ENCODE measurements at regions not wholly inside any gene's neighbourhood (a gene's known extent, or its start where the extent isn't known, plus 50 kb on each side); places are given as distances from the start of the nearest gene placed in this dataset.

DNA sequence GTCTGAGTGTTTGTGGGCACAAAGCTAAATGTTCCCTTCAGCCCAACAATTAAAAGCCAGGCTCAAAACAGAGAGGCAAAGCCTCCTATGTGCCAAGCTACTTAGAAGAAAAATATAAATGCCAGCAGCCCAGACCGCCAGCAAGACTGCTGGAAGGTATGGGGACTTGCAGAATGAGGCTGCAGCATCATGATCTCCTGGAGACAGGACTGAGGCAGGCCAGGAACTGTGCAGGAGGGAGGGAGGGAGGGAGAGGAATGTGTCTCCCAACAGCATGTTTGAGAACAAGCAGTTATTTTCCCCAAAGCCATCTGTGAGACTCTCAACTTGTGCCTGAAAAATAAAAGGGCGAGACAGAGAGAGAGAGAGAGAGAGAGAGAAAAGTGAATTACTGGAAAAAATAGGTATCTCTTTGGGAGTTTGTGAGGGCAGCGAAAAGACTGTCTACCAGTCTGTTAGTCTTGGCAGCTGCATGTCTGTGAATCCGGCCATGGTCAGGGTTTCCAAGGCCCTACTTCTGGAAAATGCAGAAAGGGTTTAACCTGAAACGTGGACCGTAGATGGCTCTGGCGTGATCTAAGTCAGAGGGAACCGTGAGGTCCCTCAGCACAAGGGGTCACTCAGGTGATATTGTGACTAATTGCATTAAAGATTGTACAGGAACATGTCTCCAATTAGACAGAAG is 139.7 kb upstream of the COL8A1 start:
- DNase-seq: no peak

DNA sequence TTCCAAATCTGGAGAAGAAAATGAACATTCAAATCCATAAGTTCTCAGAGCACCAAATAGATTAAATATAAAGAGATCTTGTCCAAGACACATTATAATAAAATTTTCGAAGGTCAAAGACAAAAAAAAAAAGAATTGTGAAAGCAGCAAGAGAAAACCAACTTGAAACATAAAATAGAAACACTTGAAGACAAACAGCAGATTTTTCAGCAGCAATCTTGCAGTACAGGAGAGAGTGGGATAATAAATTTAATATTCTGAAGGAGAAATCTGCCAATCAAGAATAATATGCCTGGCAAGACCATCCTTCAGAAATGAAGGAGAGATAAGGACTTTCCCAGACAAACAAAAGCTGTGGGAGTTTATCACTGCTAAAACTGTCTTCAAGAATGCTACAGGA is 150.5 kb upstream of the COL8A1 start:
- DNase-seq: no peak

DNA sequence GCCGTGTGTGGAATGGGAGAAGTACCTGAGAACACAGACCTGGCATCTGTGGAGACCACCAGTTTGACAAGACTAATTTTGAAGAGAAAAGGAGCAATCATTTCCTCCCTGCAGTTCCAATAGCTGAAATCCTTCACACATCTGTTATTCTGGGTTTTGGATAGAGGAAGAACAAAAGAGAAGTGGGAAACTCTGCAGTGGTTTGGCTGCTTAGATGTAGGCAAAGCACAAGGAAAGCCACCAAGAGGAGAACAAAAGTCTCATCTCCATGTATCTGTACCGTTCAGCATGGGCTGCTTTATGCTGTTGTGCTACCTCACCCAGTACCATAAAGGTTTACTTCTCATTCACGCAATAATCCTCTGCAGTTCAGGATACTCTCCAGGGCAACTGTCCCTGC is 153.1 kb upstream of the COL8A1 start:
- no peak for DNase-seq

DNA sequence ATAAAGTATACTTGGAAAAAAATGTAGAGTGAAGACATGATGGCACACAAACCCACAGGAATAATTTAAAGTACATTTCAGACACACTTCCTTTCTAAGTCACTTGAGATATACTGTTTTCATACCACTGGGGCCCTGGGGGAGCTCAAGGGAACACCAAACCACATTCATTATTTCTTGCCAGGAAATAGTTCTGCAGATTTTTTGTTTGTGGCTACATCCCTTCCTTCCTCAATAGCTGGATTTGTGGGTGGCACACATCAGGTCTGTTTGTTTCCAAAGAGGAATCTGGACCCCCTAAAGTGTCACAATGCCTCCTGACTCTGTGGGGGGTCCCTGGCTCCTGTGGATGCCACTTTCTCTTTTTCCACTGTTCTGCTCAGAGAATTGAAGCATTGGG is 153.5 kb upstream of the COL8A1 start:
- DNase-seq: no peak

DNA sequence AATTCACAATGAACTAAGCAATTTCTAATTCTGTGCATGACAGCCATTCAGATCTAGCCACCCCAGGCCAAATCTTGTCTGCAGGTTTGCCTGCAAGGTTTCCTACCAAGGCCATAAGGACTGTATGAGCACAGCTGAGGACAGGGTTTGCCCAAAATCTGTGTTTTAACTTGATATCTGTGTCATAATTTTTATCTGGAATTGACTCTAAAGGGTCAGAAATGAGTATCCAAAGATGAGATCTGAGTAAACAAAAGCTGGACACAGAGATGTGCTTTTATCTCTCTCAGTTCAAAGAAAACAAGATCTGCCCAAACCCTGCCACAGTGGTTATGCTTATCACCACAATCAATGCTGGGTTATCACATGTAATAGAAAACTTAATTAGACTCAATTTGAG is 154.6 kb upstream of the COL8A1 start:
- DNase-seq: peak; percentile 4

DNA sequence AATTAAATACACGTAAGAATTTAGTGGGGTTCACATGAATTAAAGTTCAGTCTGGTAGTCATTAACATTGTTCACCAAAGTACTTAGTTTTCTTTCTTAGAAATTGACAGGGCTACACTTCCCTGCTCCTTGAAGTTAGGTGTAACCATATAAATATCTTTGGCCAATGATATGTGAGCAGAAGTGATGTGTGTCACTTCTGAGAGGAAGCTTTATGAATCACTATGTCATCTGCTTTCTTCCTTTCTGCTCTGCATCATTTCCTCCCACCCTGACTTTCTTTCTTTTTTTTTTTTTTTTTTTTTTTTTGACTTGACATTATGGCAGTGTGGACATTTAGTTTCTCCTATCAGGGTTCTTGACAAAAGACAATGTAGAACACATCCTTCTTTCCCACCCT is 156.2 kb upstream of the COL8A1 start:
- DNase-seq: peak; percentile 7

DNA sequence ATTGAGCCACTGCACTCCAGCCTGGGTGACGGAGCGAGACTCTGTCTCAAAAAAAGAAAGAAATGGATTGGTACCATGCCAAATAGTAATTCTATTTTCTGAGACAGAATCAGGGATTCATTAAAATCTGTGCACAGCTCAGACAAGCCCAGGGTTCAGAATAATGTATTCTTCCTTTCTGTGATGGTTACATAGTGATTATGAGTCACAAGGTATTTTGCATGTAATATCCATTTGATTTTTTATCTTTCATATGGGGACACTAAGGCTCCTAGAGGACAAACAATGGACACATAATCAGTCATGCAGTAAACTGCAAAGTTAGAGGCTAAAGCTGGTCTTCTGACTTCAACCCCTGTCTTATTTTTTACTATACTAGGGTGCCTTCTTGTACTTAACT is 156.8 kb upstream of the COL8A1 start:
- DNase-seq: no peak

DNA sequence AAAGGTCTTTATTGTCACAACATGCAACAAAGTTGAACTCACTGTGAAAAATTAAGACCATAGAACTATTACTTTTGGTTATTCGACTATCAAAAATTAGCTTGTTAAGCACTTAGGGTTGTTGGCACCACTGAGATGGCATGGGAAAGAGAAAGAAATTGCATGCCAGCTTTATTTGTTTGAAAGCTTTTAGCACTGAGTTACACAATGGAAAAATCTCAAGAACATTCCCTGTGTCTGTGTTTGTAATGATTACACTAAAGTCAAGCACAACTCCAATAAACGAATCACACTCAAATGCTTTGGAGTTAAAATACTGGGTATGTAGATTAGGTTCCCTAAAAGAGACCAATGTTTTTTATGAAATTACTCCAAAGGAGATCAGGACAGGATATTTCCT is 158.6 kb upstream of the COL8A1 start:
- DNase-seq: no peak

DNA sequence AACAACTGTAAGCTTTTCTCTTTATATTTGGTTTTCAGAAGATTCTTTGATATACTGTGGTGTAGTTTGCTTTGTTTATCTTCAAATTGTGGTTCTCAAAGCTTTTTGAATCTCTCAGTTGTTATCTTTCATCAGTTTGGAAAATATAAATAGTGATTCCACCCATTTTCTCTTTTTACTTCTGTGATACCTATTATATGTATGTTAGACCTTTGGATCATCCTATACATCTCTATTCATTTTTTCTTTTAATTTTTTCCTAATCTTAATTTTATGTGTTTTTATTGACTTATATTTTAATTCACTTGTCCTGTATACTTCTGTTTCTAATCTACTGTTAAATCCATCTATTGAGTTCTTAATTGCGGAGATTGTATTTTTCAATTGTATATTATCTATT is 160.7 kb upstream of the COL8A1 start:
- DNase-seq: no peak

DNA sequence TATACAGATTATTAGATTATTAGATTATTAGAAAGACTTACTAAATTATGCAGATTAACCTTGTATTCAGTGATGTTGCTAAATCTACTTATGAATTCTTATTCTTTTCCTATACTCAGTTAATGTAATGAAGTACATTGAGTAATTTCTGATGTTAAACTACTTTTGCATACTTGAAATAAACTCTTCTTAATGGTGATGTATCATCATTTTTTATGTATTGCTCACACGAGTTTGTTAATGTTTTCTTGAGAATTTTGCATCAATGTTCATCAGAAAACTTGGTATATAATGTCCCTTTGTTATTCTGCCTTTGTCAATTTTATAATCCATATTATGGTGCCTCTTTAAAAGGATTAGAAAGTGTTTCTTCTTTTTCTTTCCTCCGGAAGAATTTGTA is 163.2 kb upstream of the COL8A1 start:
- no peak for DNase-seq

DNA sequence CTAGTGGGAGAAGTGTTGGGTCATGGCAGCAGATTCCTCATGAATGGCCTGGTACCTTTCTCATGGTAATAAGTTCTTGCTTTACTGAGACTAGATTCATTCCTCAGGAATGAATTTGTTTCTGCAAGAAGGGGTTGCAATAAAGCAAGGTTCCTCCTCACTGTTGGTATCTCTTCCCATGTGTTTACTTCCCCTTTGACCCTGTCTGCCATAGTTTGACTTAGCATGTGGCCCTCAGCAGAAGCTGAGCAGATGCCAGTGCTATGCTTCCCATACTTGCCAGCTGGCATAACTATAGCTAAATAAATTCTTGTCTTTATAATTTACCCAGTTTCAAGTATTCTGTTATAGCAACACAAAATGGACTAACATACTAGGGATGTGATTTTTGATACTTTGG is 163.6 kb upstream of the COL8A1 start:
- no peak for DNase-seq

DNA sequence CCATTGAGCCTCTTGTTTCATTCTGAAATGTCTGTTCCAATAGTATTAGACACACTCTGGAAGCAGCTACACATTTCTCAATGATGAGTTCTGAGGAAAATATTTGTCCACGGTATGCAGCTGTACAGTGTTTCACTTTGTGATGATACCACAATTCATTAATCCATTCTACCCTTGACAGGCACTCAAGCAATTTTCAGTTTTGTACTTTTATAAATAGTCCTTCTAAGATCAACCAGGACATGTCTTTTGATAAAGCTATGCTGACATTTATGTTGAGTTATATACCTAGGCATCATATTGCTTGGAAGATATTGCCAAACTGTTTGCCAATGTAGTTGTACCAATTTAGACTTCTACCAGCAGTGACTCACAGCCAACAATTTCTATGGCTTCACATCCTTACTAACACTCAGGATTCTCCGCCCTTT is 165.1 kb upstream of the COL8A1 start:
- no peak for DNase-seq

DNA sequence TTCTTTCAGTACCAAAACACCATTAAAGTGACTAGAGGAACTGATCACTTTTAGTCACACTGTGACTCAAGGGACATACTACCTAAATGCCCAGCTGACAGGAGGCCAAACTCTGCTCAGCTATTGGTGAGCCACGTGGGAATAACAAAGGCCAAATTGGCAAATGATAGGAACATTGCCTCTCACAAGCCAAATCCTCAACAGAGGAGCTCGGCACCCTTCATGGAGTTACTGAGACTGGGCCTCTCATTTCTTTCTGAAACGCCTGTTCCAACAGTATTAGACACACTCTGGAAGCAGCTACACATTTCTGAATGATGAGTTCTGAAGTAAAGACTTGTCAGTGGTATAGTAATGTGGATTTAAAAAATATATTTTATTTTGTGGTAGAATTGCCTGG is 166.0 kb upstream of the COL8A1 start:
- DNase-seq: no peak

DNA sequence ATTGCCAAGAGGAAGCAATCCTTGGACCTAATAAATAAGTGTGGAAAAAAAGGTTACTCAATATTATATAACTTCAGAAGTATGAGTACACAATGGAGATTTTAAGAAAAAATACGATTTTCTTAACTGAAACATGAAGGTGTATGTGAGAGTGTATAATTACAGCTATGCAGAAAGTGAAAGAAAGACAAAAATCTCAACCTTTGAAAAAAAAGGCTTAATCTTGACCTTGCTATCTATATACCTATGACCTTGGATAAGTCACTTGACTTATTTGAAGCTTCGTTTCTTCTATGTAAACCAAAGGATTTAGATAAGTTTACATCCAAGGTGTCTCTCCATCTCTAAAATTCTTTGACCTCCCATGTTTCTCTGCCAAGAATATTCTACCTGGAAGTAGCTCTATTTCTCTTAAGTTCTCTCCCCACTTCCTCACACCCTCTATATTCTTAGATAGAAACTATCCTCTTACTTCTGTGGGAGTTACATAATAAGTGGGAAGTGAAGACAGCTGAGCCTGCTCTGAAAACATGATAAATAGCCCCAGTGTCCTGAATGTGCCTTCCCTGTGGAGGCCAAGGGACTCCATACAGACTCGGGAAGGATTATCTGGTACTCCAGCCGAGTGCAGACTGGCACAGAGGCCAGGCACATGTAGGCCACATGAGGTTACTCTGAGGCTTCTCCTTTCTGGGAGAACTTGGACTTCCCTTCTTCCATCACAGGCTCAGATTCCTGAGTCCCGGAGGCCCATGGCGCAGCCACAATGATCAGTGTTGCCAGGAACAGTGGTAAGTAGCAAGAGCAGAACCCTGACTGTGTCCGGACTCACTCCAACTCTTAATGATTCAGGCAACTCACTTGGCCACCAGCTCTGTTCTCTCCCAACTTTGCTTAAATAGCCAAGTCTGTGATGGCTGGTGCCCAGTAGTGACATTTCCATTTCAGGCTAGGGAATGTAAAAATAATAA is 166.8 kb upstream of the COL8A1 start:
- no peak for DNase-seq

DNA sequence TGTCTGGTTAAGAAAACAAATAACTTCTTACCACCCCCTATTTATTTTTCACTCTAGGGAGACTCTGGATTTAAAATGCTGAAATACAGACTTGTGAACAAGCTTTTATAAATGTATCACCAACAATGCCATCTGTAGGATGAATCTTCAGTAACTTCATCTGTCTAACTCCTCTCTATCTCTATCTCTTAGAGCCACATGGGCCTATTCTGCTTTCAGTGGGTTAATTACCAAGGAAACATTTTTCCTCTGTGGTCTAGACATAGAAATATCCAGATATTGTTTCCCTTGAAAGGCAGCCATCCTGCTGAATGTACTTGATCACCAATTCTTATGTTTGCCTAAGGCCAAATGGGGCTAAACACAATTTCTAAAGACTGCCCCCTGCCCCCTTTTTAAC is 167.6 kb upstream of the COL8A1 start:
- no peak for DNase-seq

DNA sequence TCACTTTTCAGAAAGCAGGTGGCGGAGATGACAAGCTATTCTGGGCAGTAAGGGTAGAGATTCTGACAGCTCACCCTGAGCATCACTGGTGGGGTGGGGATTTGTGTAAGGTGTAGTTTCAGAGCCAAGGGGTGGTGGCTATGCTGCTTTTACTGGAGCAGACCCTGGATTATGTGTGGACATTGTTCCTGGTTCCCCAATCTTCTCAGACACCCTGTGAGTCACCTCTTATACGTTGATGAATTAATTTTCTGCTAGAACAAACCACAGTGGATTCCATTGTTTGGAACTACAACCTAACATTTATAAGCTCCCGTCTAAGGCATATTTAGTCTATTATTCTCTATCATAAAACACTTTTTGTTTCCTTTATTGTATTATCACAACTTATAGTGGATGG is 169.5 kb upstream of the COL8A1 start:
- no peak for DNase-seq

DNA sequence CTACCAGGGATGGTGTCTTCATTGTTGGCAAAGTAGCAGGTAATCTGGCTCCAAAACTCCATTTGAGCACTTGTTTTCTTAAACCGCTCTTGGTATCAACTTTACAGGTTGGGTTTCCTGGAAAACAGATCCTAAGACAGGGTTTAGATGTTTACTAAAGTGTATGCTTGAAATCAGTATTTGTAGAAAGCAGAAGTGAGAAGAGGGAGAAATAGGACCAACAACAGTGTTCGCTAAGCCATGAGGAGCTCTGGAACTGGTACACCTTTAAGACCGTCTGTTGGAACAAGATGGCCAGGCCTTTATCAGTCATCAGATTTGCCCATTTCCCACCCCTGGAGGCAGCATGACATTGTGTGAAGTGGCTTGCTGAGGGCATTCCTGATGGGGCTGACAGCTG is 171.0 kb upstream of the COL8A1 start:
- DNase-seq: no peak

DNA sequence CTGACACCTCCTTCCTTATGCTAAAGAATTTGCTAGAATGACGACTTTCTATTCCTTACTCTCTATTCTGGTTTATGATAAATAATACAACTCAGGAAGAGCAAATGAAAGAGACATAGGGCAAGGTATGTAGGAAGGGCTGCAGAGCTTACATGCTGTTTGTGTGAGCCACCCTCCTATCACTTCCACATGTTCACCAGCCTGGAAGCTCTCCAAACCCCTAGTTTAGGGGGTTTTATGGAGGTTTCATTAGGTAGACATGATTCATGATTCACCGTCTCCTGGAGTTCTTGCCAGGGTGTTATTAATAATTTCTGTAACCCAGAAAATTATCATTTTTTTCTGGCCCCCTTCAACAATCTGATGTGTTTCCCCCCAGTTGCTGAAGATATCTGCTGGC is 172.1 kb upstream of the COL8A1 start:
- DNase-seq: no peak

DNA sequence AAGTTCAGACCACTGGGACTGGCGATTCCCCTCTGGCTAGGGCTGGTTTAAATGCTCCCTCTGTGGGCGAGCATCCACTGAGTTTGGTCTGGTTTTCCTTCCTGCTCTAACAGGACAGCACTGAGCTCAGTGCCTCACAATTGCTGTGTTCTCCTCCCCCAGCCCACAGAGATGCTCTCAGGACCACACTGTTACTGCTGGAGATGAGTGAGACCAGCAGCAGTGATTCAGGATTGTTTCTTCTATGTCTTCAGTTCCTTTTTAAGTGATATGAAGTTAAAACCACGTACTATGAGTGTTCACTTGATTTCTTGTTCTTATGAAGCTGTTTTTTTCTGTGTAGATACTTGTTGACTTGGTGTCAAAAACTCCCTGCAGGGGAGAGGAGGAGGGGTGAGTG is 180.4 kb upstream of the COL8A1 start:
- DNase-seq: no peak

DNA sequence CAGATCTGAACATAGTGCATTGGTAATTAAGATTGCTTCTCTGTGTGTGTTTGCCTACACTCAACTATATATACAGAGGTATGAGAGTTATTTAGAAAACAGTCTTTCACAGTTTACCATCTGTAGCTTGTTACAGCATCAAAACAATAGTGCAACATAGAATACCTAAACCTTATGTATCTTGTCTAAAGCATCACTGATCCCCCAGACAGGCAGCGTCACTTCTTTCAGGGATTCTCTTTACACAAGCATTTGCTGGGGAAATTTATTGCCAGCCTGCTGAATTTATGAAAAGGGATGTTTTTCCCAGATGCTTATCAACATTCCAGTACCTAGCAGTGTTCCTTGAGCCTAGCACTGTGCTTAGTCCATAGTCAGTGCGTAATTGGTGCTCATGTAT is 195.8 kb upstream of the COL8A1 start:
- DNase-seq: no peak

DNA sequence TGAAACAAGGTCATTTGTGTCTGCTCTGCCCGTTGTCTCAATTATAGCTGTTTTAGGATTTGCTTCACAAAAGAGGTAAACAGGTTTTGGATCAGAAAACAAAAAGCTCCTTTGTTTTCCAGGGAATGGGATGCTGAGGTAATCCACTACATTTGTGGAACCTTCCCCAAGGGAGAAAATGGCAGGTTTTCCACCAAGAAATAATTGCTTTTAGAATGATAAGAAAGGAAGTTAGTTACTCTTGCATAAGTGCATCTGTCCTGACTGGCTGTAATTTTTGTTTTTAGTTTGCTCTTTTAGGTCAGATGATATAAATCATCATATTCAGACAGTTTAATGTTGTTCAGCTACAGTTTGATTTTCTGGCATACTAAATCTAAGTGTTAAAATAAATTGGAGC is 198.5 kb upstream of the COL8A1 start:
- no peak for DNase-seq

DNA sequence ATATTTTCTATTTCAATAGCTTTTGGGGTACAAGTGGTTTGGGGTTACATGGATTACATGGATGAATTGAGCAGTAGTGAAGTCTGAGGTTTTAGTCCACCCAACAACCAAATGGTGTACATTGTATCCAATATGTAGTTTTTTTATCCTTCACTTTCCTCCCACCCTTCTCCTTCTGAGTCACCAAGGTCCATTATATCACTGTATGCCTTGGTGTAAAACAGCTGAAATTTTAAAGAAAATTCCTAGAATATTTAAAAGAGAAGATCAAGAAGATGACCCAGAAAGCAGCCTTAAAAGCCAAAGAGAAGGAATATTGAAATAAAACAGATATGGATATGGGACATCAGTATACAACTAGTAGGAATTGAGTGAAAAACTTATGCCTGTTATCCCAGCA is 204.2 kb upstream of the COL8A1 start:
- no peak for DNase-seq

DNA sequence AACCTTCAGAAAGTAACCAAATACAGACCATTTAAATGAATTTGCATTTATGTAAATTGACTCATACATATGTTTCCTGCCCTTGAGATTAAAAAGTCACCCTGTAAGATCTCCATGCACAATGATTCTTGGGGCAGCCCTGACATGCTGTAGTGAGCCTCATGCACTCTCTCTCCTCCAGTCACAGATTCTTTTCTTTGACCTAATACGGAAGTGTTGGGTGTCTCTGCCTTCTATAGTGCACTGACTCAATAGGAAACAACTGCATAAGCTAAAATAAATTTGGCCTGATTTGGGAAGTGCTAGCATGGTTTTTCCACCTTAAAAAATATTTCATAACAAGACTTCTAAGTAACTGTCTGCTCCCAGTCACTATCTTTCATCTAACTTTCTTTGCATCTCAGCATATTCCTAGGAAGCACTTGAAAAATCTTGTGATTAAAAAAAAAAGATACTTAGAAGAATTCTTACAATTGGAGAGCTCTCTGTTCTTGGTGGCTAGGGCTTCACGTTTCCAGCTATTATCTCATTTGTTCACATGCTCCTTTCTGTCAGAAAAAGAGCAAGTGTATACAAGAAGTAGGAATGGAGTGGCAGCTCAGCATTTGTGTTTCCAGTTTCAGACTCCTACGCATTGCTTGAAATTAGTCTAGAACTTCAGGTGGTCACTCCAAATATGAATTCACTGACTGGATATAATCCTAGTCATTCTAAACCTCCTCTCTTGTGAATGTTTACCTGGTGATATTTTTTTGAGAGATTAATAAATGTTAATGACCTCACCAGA is 207.9 kb upstream of the COL8A1 start:
- no peak for DNase-seq

DNA sequence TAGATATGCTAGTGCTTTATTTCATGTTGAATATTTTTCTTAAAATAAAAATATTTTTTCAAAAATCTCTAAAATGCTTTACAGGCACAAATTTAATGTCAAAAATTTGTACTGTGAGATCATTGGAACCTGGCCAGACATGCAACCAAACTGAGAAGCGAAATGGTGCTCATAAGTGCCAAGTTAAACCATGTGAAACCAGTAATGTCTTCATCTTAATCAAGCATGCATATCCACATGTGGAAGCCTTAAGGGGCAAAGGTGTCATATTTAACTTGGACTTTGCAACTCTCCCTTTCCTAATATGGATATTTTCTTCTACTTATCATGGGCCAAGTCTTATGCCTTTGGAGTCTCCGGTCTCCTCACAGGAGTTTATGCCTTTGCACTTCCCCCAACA is 208.9 kb upstream of the COL8A1 start:
- no peak for DNase-seq
